Dermis microvascular lymphatic vessel endothelial cell (primary cell): ENCODE measurements at regions not wholly inside any gene's neighbourhood (a gene's known extent, or its start where the extent isn't known, plus 50 kb on each side); places are given as distances from the start of the nearest gene placed in this dataset.

Experiments used
- DNase-seq, 2 donors: peaks; one replicate each; pipeline versions ENCODE4 v3.0.0 to v3.0.0-alpha.2; 2010; ENCODE audit warnings: low read depth in 2 of 2

DNA sequence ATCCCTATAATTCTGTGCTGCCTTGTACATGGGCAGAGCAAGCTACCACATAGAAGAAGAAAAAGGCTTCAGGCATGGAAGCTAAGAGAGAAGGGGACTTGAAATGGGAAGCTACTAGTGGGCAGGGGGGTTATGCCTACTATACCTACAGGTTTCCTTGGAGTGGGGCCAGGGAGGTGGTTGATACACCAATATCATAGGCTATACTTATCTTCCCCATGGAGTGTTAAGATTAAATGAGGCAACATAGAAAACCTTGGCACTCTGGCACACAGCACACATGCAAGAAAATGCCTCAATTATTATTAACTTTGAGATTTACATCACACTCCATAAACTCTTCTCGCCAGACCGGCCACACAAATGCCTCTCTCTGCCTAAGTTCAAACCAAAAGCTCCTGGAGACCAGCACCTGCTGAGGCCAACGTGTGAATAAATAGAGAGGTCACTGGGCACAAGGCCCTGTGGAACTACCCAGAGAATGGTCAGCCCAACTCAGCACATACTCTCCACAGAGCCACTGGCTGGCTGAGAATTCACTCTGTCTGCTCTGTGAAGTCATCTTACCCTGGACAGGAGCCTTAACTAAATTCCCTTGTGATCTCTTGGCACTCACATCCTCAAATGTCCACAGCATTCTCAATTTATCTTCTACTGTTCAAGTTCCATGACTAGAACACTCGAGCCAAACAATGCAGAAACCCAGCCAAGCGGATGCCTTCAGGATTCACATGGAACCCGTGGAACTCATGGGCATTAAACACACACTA is 498.7 kb downstream of the BCL11A start:
- DNase-seq = no peak

DNA sequence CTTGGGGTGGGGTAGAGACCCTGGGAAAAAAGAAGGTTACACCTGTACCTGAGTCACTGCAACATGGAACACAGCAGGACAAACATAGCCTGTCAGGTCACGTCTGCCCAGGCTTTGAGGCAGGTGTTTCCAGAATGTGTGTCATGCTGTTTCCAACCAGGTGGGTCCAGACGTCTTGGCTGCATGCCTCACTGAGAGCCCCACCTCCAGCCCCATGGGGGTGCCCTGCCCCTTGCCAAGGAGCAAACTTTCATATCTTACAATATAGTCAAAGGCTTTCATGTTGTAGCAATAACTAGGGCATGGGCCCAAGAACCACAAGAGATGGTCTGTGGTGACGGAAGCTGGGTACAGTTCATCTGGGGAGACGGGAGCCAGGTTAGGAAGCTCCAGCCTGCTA is 499.7 kb downstream of the BCL11A start:
- no peak for DNase-seq

DNA sequence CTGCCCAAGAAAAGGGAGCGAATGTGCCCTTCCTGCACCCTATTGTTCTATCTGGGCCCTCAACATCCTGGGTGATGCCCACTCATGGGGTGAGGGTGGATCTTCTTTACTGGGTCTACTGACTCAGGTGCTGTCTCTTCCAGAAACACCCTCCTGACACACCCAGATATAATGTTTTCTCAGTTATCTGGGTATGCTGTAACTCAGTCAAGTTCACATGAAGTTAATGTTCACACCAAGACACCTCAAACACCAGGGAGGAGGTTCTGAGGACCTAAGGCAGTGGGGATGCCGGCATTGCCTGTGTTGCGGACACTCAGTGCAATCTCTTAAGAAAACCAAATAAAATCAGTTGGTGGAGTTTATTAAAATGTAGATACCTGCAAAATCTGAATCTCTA is 500.9 kb downstream of the BCL11A start:
- DNase-seq = no peak

DNA sequence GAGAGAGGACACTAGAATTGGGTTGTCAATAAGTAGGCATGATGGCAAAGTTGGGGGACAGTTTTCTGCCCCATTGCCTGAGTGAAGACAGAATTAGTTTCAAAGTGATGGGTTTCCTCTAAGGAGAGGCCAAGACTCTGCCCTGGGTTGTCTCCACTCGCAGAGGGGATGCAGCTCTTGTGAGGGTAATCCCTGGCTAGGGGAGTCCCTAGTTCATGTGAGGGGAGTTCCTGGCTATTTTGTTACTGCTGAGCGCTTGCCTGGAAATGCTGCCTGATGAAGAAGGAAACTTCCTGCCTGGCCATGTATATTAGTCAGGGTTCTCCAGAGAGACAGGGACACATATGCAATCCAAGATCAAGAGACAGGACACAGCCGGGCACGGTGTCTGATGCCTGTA is 501.5 kb downstream of the BCL11A start:
- DNase-seq = no peak

DNA sequence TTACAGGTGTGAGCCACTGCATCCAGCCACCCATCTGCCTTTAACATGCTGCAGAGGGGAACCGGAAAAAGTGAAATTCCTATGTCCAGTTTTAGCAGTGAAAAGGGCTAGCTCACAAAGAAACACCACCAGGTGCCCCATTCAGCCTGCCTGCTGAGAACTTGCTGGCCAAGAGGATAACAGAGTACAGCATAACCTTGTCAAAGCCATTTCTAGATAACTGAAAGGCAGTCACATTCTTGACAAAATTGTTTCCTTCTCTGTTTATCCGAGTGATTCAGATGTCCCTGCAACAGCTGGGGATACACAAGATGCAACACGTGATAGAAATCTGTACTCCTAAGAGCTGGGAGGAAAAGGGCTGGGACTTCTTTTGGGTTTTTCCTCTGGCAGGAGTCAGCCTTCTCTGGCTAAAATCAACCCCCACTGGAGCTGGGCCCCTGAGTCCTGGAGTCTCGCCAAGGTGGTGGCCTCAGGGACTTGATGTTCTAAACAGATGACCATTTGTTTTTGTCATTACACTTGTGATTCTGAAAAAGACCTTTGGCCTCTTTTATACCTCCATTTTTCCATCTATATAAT is 505.4 kb downstream of the BCL11A start:
- no peak for DNase-seq

DNA sequence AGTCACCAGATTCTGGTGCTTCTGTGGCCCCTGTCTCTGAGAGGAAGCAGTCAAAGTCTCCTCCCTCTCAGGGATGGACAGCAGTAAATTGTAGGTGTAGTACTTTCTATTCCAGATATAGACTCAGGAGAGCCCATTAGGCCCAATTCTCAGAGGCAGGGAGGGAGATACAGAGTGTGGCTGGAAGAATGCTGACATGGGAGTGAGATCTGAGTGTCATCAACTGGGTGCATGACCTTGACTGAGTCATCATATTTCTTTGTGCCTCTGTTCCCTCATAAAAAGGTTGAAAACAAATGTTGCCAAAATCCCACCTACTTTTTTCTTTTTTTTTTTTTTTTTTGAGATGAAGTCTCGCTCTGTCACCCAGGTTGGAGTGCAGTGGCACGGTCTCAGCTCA is 506.1 kb downstream of the BCL11A start:
- no peak for DNase-seq

DNA sequence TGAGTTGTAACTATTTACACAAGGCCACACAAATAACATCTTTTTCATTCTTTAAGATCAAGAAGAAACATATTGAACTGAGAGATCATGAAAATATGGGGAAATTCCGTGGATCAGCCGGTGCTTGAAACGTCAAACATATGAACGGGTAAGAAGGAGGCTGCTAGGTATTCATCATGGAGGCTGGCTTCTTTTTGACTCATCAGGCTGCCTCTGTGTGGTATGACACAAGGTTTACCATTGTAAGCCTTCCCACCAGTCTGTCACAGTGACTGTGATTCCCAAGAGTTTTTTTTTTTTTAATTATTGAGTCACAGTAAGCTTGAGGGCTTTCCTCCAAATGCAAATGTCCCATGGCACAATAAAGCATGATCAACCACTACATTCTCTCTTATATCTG is 506.9 kb downstream of the BCL11A start:
- no peak for DNase-seq

DNA sequence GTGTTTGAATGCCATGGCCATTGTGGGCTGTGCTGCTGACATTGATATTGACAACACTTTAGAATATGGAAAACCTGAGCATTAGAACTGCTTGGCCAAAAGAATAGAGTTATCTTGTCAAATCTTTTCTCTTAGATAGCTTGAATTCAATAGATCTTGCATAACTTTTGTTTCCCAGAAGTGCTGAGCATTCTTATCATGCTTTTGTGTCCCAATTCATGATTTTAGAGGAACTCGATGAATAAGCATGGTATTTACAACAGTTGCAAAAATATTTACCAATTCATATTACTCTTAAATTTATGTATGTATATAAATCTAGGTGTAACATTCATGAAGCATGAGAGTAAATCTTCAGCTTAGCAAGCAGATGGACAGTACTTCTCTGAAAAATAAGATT is 508.0 kb downstream of the BCL11A start:
- no peak for DNase-seq

DNA sequence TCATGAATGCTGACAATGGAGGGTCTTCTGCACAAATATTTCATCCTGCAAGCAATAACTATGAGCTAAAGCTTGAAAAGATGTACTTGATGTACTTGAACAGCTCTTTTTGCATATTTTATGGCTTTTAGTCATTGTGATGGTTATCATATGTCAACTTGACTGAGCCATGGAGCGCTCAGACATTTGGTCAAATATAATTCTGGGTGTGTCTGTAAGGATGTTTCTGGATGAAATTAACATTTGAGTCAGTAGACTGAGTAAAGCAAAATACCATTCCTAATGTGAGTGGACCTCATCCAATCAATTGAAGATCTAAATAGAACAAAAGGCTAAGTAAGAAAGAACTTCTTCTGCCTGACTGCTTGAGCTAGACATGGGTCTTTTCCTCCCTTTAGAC is 509.0 kb downstream of the BCL11A start:
- no peak for DNase-seq

DNA sequence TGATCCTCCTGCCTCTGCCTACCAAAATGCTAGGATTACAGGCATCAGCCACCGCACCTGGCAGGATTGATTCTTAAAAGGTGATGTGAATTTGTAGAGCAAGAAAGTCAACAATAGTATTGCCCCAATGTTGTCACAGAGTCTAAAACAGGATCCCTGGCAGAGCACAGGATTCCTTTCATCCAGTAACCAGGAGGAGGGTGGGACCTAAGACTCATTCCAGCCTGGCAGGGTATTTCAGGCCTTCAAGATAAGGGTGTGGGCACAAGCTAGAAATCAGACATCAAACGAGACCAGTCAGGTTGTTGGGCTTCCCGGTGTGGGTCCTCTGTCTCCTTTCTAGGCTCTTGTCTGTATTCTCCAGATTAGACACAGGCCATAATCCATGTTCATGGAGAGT is 511.4 kb downstream of the BCL11A start:
- DNase-seq = no peak

DNA sequence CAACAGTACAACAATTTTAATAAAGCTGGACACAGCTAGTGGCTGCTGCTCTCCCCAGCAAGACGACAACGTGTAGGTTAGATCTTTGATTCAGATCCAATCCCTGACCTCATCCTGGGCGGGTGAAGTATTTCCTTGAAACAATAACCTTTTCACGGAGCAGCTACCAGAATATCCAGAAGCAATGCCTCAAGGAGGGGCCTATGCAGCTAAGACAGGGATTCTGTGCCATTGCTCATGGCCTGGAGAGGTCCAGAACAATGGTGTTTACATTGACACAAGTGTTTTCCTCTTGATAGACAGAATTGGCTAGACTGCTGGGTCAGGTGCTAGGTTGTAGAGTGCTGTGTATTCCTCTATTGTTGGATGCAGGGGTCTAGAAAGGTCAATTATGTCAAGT is 520.1 kb downstream of the BCL11A start:
- DNase-seq = no peak

DNA sequence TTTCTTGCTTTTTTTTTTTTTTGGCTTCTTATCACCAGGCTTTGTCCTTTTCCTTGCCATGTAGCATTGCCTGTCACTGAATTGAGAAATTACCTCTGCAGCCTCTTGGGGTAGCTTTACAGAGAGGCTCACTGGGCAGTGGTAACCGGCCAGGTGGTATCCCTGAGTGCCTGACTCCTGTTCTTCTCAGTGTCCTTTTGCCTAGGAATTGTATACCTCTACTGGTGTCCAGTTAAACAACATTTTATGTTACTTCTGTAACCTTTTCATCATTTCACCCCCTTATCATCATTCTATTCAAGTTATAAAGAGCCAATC is 523.9 kb downstream of the BCL11A start:
- no peak for DNase-seq

DNA sequence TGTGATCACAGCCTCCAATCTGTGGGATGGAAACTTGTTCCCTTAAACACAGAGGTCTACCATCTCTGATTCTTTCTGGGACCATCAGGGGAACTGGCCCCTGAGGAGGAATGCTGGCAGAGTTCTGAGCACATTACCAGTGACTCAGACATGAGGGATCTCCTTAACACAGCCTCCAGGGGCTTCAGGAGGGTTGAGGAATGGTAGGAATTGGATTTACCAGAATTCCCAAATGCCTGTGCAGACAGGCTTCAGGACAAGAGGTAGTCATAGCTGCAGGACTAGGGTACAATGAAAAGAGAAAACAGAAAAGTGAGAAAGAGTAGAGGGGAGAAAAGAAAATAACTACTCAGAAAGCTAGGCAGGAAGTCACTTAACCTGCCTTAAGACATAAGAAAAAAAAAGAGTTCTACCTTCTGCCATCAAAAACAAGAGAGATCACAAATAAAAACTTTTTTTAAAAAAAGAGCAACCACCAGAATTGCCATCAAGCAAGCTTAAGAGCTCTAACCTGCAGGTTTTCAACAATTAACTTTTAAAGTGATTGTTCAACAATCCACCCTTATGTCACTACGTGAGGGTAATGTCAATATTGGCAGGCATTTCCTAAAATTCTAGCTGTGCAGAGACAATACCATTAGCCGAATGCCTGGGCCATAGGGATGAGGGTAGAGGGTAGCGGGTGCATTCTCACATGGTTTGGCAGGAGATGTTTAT is 524.4 kb downstream of the BCL11A start:
- DNase-seq = no peak

DNA sequence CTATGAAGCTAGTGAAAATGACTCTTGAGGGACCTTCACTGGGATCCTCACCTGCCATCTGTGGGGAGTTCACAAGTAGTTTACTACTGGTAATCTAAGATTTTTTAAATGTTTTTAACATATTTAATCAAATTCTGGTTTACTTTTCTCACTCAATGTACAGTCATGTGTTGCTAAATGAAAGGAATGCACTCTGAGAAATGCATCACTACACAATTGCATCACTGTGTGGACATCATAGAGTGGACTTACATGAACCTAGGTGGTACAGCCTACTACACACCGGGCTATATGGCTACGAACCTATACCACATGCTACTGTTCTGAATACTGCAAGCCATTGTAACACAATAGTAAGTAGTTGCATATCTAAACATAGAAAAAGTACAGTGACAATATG is 528.0 kb downstream of the BCL11A start:
- no peak for DNase-seq

DNA sequence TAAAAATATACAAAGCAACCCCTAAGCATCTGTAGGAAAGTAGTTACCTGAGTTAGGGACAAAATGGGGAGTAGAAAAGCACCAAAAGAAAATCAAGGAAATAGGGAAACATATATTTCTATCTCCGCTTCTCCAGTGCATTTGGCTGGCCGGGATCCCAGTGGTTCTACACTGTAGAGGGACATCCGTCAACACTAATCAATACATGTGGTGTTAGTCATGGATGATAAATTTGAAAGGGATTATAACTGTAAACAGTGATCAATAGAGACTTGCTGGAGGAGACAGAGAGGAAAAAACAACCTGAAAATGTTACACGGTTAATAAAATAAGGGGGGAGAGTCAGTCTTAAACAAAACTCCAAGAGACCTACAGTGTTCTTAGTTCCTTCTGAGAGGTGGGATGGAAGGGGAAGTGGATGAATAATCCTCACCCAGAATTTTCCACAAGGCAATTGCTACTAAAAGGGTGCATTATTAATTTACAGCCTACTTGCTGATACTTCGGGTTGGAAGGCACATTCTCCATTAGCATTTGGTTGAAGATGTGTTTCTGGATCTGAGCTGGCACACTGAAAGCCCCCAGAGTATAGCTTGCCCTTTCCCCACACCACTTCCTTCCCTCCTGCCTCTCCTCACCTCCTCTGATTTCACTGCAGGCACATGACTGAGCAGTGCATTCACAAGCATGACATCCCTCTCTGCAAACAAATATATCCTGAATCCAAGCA is 530.0 kb downstream of the BCL11A start:
- DNase-seq = no peak

DNA sequence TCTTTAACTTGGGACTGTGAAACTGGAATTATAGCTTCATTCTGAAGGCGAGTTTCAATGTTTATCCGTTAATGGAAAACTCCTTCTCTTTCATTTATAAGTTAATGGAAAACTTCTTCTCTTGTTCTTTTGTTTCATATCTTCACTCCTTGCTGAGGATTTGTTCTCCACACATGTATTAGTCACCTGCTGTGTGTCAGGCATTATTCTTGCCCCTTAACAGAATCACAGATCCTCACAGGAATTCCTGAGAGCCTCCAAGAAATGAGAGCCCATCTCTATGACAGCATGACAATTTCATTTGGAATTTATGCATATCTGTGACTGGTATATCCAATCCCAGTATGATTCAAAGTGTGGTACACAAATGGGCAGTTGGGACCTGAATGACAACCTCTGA is 545.8 kb downstream of the BCL11A start:
- no peak for DNase-seq

DNA sequence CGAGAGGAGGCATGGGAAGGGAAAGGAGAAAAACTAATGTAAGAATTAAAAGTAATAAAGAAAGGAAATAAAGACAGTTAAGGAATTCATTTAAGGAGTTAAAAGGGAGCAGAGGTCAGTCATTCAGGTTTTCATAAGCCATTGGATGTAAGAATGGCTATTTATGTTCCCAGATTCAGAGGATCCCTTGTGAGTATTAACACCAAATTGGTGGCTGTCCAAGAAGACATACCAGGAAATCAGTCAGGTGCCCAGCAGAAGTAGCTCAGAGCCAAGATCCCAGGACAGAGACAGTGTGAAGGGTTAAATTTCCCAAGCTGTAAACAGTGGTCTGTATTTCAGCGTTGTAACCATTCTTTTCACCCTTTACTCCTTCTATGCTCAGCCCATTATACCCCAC is 550.4 kb downstream of the BCL11A start:
- no peak for DNase-seq

DNA sequence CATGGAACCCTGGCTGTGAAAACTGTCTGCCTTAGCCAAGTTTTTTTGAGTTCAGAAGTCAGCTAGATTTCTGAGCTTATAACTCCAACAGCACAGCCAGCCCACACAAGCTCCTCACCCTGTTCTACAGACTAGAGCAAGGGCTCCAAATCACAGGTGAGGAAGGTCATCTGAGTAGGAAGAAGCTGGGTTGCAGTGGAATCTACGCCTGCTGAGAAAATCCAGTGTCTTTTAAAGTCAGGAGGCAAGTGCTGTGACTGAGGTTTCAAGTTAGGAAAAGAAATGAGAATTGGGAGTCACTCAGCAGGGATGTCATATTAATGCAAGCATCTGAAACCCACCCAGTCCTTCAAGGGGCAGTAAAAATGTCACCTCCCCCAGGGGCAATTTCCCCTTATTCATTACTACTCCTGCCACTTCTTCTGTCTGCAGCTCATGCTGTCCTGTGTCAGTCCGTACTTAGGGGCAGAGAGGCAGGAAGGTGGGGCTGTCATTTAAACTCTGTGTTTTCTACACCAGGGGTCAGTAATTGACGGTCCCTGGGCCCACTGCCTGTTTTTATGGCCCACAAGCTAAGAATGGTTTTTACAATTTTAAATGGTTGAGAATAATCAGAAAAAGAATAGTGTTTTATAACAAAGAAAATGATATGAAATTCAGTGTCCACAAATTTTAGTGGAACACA is 551.1 kb downstream of the BCL11A start:
- DNase-seq = no peak

DNA sequence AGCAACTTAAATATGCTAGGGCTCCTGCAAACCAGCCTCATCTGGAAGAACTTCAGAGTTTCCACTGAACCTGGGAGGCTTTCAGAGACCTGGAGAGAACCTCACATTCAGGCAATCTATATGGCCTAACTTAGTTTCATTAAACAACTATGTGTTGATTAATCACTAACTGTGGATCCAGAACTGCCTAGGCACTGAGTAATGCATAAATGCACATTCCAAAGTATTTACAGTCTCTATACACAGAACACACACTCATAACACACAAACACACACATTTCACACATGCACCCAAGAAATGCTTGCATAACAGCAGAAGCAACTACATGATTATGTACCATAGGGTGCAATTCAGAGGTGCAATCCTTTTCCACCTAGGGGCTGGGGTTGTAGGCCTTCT is 552.8 kb downstream of the BCL11A start:
- DNase-seq = no peak

DNA sequence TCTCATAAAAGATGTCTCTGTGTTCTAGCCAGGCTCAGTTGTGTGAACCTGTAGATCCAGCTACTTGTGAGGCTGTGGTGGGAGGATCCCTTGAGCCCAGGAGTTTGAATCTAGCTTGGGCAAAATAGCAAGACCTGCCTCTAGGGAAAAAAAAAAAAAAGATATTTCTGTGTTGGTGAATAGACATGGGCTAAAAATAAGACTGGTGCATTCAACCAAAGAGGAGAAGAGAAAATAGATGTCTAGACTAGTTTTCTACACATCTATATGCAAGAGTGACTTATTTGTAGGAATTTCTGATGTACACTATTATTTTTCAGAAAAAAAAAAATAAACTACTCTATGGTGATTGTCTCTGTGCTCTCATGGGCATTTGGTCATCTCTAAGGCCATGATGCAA is 555.1 kb downstream of the BCL11A start:
- no peak for DNase-seq

DNA sequence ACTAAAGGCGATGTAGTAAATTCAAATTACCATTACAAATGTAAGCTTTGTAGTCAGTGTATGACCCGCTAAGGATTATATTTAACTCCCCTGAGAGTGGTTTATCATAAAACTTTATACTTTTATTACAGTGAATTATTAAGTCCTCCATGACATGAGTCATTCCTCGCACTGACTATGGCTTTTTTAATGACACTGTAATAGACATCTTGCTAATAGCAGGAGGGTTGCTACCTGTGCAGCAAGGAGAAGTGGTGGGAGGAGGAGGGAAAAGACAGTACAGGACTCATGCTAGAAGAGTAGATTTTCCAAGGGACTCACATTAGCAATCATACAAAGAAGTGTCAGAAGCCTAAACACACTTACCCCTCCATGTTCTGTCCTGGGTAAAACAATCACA is 556.1 kb downstream of the BCL11A start:
- no peak for DNase-seq

DNA sequence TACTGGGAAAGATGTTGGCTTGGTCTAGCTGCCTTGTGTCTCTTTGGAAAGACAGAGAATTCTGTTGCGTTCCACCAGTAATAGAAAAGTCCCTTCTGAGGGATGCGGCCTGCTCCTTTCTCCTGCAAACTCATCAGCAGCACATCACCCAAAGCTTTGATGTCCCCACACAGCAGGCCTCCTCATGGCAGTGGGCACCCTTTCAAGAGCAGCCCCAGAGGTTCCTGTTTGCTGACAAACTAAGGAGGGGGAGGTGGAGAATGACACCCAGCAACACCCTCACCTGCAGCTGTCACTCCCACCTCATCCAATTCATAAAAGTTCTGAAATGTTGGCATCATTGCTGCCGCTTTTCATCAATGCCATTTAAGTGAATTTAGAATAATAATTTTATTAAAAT is 556.6 kb downstream of the BCL11A start:
- DNase-seq = no peak
